ENCODE measurements at regions not wholly inside any gene's neighbourhood (a gene's known extent, or its start where the extent isn't known, plus 50 kb on each side); places are given as distances from the start of the nearest gene placed in this dataset.

- H3K4me3 ChIP-seq, result no peak overlapping the region
- no peaks in the 10 kb centered on the region for H3K36me3 ChIP-seq
- H3K9me3 ChIP-seq, result no peaks in the 10 kb centered on the region
- H3K27ac ChIP-seq, result no peak overlapping the region
- intact Hi-C loops (cut with DNase I), result no loop called here
- no peaks in the 10 kb centered on the region for H3K4me1 ChIP-seq (replicated peaks)
- WGBS, result 87% methylated on average over 6 of the region's 6 CpGs
- H3K27me3 ChIP-seq (replicated peaks; ENCODE audit: insufficient read depth), result no peaks in the 10 kb centered on the region
- DNase-seq (ENCODE audit: low spot score), result no peak
- no peak for TF ChIP-seq POLR2A (IDR thresholded peaks at IDR 0.05)
- no peak for TF ChIP-seq POLR2AphosphoS5 (IDR thresholded peaks at IDR 0.05)
- no peak for TF ChIP-seq CTCF (IDR thresholded peaks at IDR 0.05)
These were observed 123.2 kb upstream of the LINC00305 start for GRCh38 chr18:64271975-64272659.

- Histone ChIP-seq H3K27ac (no peak overlapping the region), H3K36me3 (no peaks in the 10 kb centered on the region), H3K4me3 (no peak overlapping the region), H3K9me3 (no peaks in the 10 kb centered on the region), H3K27me3 (replicated peaks; ENCODE audit: insufficient read depth) (no peaks in the 10 kb centered on the region), H3K4me1 (replicated peaks) (no peaks in the 10 kb centered on the region)
- 35% methylated on average over 4 of the region's 4 CpGs for WGBS
- no peak for DNase-seq (ENCODE audit: low spot score)
- no peak for TF ChIP-seq CTCF (IDR thresholded peaks at IDR 0.05)
- TF ChIP-seq POLR2AphosphoS5 (IDR thresholded peaks at IDR 0.05), result no peak
- no peak for TF ChIP-seq POLR2A (IDR thresholded peaks at IDR 0.05)
- intact Hi-C loops (cut with DNase I), result no loop called here
These were observed 122.4 kb upstream of the LINC00305 start for GRCh38 chr18:64271246-64271645.

GRCh38 chr18:64270608-64271007 is 121.7 kb upstream of the LINC00305 start:
- WGBS, result 97% methylated on average over 1 of the region's 1 CpG
- Histone ChIP-seq H3K36me3 (no peaks in the 10 kb centered on the region), H3K9me3 (no peaks in the 10 kb centered on the region), H3K4me1 (replicated peaks) (no peaks in the 10 kb centered on the region), H3K4me3 (no peak overlapping the region), H3K27ac (no peak overlapping the region), H3K27me3 (replicated peaks; ENCODE audit: insufficient read depth) (no peaks in the 10 kb centered on the region)
- no peak for DNase-seq (ENCODE audit: low spot score)
- TF ChIP-seq POLR2A (IDR thresholded peaks at IDR 0.05) (no peak), POLR2AphosphoS5 (IDR thresholded peaks at IDR 0.05) (no peak), CTCF (IDR thresholded peaks at IDR 0.05) (no peak)
- intact Hi-C loops (cut with DNase I), result no loop called here

- intact Hi-C loops (cut with DNase I), result no loop called here
- Histone ChIP-seq H3K4me1 (replicated peaks) (no peaks in the 10 kb centered on the region), H3K4me3 (no peak overlapping the region), H3K36me3 (no peaks in the 10 kb centered on the region), H3K27me3 (replicated peaks; ENCODE audit: insufficient read depth) (no peaks in the 10 kb centered on the region), H3K9me3 (no peaks in the 10 kb centered on the region), H3K27ac (no peak overlapping the region)
- no peak for DNase-seq (ENCODE audit: low spot score)
- 89% methylated on average over 3 of the region's 3 CpGs for WGBS
- no peak for TF ChIP-seq CTCF (IDR thresholded peaks at IDR 0.05)
- no peak for TF ChIP-seq POLR2A (IDR thresholded peaks at IDR 0.05)
- no peak for TF ChIP-seq POLR2AphosphoS5 (IDR thresholded peaks at IDR 0.05)
These were observed 121.2 kb upstream of the LINC00305 start for GRCh38 chr18:64270121-64270520.

GRCh38 chr18:64264171-64264570 is 115.3 kb upstream of the LINC00305 start:
- H3K9me3 ChIP-seq, result no peaks in the 10 kb centered on the region
- no peaks in the 10 kb centered on the region for H3K27me3 ChIP-seq (replicated peaks; ENCODE audit: insufficient read depth)
- TF ChIP-seq POLR2AphosphoS5 (IDR thresholded peaks at IDR 0.05) (no peak), POLR2A (IDR thresholded peaks at IDR 0.05) (no peak), CTCF (IDR thresholded peaks at IDR 0.05) (no peak)
- no peak overlapping the region for H3K27ac ChIP-seq
- no peaks in the 10 kb centered on the region for H3K4me1 ChIP-seq (replicated peaks)
- H3K4me3 ChIP-seq, result no peak overlapping the region
- no peak for DNase-seq (ENCODE audit: low spot score)
- H3K36me3 ChIP-seq, result no peaks in the 10 kb centered on the region
- 73% methylated on average over 2 of the region's 2 CpGs for WGBS
- intact Hi-C loops (cut with DNase I), result no loop called here
